ENCODE measurements at regions not wholly inside any gene's neighbourhood (a gene's known extent, or its start where the extent isn't known, plus 50 kb on each side); places are given as distances from the start of the nearest gene placed in this dataset.

- Histone ChIP-seq H3K4me1 (ENCODE audit: control insufficient read depth, insufficient read depth, low read length) (no peaks in the 10 kb centered on the region), H3K4me3 (ENCODE audit: low read depth in 2 of 2, low read length in 2 of 2) (no peak overlapping the region), H3K27me3 (ENCODE audit: control insufficient read depth, insufficient read depth, low read length) (no peaks in the 10 kb centered on the region), H3K27ac (ENCODE audit: low read length) (no peak overlapping the region), H3K36me3 (ENCODE audit: control insufficient read depth, insufficient read depth, low read length) (no peaks in the 10 kb centered on the region), H3K9me3 (ENCODE audit: control insufficient read depth, insufficient read depth, low read depth, low read length) (no peaks in the 10 kb centered on the region)
- DNase-seq (ENCODE audit: low read depth, low spot score), result no peak
- in situ Hi-C loops (cut with HindIII; ENCODE audit: low pct_unique_long_range_greater_than_20kb, low sequenced_read_pairs), result no loop called here
- no peak for ATAC-seq
- intact Hi-C loops (cut with micrococcal nuclease; ENCODE audit: unreplicated experiment), result no loop called here
- TF ChIP-seq CTCF (IDR thresholded peaks at IDR 0.05), result no peak
- no peak for TF ChIP-seq POLR2AphosphoS5 (IDR thresholded peaks at IDR 0.05; ENCODE audit: low read depth, low read length)
- TF ChIP-seq REST (IDR thresholded peaks at IDR 0.05; ENCODE audit: insufficient read depth in 1 of 2, low read depth in 2 of 2, low read length in 1 of 2), result no peak
- TF ChIP-seq TCF7L2 (IDR thresholded peaks at IDR 0.05; ENCODE audit: low read depth, low read length), result no peak
- no peak for TF ChIP-seq SIN3A (IDR thresholded peaks at IDR 0.05; ENCODE audit: borderline replicate concordance, insufficient read depth, low read depth, low read length)
- CTCF ChIA-PET, result no interaction called here
- BruUV-seq (replicated peaks), result no TSS peak
- POLR2A ChIA-PET, result no interaction called here
Observed at GRCh38 chr18:45496741-45497140, 118.5 kb upstream of the SLC14A2 start.

- CTCF ChIA-PET, result interaction anchor here (0.7 kb wide), 1 partner anchor 1226 kb away, joined by 3 read pairs; no protein-coding TSS in a partner anchor
- no peaks in the 10 kb centered on the region for H3K27me3 ChIP-seq (ENCODE audit: control insufficient read depth, insufficient read depth, low read length)
- TF ChIP-seq POLR2AphosphoS5 (IDR thresholded peaks at IDR 0.05; ENCODE audit: low read depth, low read length) (no peak), REST (IDR thresholded peaks at IDR 0.05; ENCODE audit: insufficient read depth in 1 of 2, low read depth in 2 of 2, low read length in 1 of 2) (no peak), CTCF (IDR thresholded peaks at IDR 0.05) (no peak), SIN3A (IDR thresholded peaks at IDR 0.05; ENCODE audit: borderline replicate concordance, insufficient read depth, low read depth, low read length) (no peak), TCF7L2 (IDR thresholded peaks at IDR 0.05; ENCODE audit: low read depth, low read length) (no peak)
- no peak for ATAC-seq
- H3K36me3 ChIP-seq (ENCODE audit: control insufficient read depth, insufficient read depth, low read length), result no peaks in the 10 kb centered on the region
- intact Hi-C loops (cut with micrococcal nuclease; ENCODE audit: unreplicated experiment), result no loop called here
- no peak for DNase-seq (ENCODE audit: low read depth, low spot score)
- no peak overlapping the region for H3K4me3 ChIP-seq (ENCODE audit: low read depth in 2 of 2, low read length in 2 of 2)
- POLR2A ChIA-PET, result no interaction called here
- in situ Hi-C loops (cut with HindIII; ENCODE audit: low pct_unique_long_range_greater_than_20kb, low sequenced_read_pairs), result no loop called here
- H3K9me3 ChIP-seq (ENCODE audit: control insufficient read depth, insufficient read depth, low read depth, low read length), result no peaks in the 10 kb centered on the region
- no TSS peak for BruUV-seq (replicated peaks)
- no peaks in the 10 kb centered on the region for H3K4me1 ChIP-seq (ENCODE audit: control insufficient read depth, insufficient read depth, low read length)
- H3K27ac ChIP-seq (ENCODE audit: low read length), result no peak overlapping the region
Observed at GRCh38 chr18:45497595-45498286, 117.5 kb upstream of the SLC14A2 start.

Data from Panc1 (cell line).